SK-N-SH treated with all-trans-retinoic acid at 6 μM for 48 hours (cell line): ENCODE measurements at regions not wholly inside any gene's neighbourhood (a gene's known extent, or its start where the extent isn't known, plus 50 kb on each side); places are given as distances from the start of the nearest gene placed in this dataset.

Source experiments
- ATAC-seq: fragments of 200-7000 bp; cut with Tn5 transposase; 3 replicates; pipeline ENCODE4 v1.9.1; 2020; ENCODE audit warnings: mild to moderate bottlenecking, moderate library complexity
- ARNTL ChIP-seq: fragments of 450-650 bp; formaldehyde crosslinking; IDR thresholded peaks from 2 replicates; pipeline ENCODE4 v1.5.0; 2020; ENCODE audit warnings: low read depth, mild to moderate bottlenecking, moderate library complexity, borderline replicate concordance
- BACH2 ChIP-seq: fragments of 250-450 bp; sonication (Bioruptor Pico); IDR thresholded peaks from 2 replicates; pipeline ENCODE4 v1.9.0; 2021; ENCODE audit warnings: mild to moderate bottlenecking, borderline replicate concordance
- CSDC2 ChIP-seq: fragments of 250-450 bp; sonication (Bioruptor Pico); IDR thresholded peaks from 2 replicates; pipeline ENCODE4 v1.5.0; 2020; ENCODE audit warnings: mild to moderate bottlenecking, moderate library complexity
- CSRNP3 ChIP-seq: fragments of 250-450 bp; sonication (Bioruptor Pico); IDR thresholded peaks from 2 replicates; pipeline ENCODE4 v1.5.1; 2021; ENCODE audit warnings: mild to moderate bottlenecking, moderate library complexity
- ESRRG ChIP-seq: fragments of 250-450 bp; sonication (Bioruptor Pico); IDR thresholded peaks from 2 replicates; pipeline ENCODE4 v1.6.1; 2021; ENCODE audit warnings: mild to moderate bottlenecking
- GLIS3 ChIP-seq: fragments of 250-450 bp; sonication (Bioruptor Pico); IDR thresholded peaks from 2 replicates; pipeline ENCODE4 v1.5.0; 2020; ENCODE audit warnings: mild to moderate bottlenecking, moderate library complexity
- ISL1 ChIP-seq: fragments of 250-450 bp; sonication (Bioruptor Pico); IDR thresholded peaks from 2 replicates; pipeline ENCODE4 v2.1.2; 2022; ENCODE audit warnings: mild to moderate bottlenecking, moderate library complexity
- OSR1 ChIP-seq: fragments of 250-450 bp; sonication (Bioruptor Pico); IDR thresholded peaks from 2 replicates; pipeline ENCODE4 v1.8.0; 2022; ENCODE audit warnings: moderate library complexity, mild to moderate bottlenecking, inconsistent platforms
- PPARA ChIP-seq: fragments of 250-450 bp; sonication (Bioruptor Pico); IDR thresholded peaks from 2 replicates; pipeline ENCODE4 v1.5.0; 2020; ENCODE audit warnings: mild to moderate bottlenecking, borderline replicate concordance
- RARB ChIP-seq: fragments of 250-450 bp; sonication (Bioruptor Pico); IDR thresholded peaks from 2 replicates; pipeline ENCODE4 v1.8.0; 2021; ENCODE audit warnings: mild to moderate bottlenecking, moderate library complexity
- SNAI2 ChIP-seq: fragments of 250-450 bp; sonication (Bioruptor Pico); IDR thresholded peaks from 2 replicates; pipeline ENCODE4 v1.5.0; 2020; ENCODE audit warnings: mild to moderate bottlenecking, moderate library complexity
- TCF4 ChIP-seq: fragments of 250-450 bp; sonication (Bioruptor Pico); IDR thresholded peaks from 2 replicates; pipeline ENCODE4 v1.8.0; 2021; ENCODE audit warnings: mild to moderate bottlenecking, moderate library complexity, borderline replicate concordance
- TOX ChIP-seq: fragments of 250-450 bp; sonication (Bioruptor Pico); IDR thresholded peaks from 2 replicates; pipeline ENCODE4 v1.8.0; 2021; ENCODE audit warnings: mild to moderate bottlenecking, moderate library complexity, borderline replicate concordance
- TSHZ2 ChIP-seq: fragments of 250-450 bp; sonication (Bioruptor Pico); IDR thresholded peaks from 2 replicates; pipeline ENCODE4 v1.5.0; 2020; ENCODE audit warnings: mild to moderate bottlenecking, moderate library complexity
- ZC3H10 ChIP-seq: fragments of 250-450 bp; sonication (Bioruptor Pico); IDR thresholded peaks from 2 replicates; pipeline ENCODE4 v1.5.1; 2021; ENCODE audit warnings: mild to moderate bottlenecking, moderate library complexity
- ZFP30 ChIP-seq: fragments of 450-650 bp; formaldehyde crosslinking; IDR thresholded peaks from 2 replicates; pipeline ENCODE4 v1.5.0; 2022; ENCODE audit warnings: mild to moderate bottlenecking, moderate library complexity
- ZNF565 ChIP-seq: fragments of 450-650 bp; formaldehyde crosslinking; conservative IDR thresholded peaks from 2 replicates; pipeline ENCODE4 v1.5.0; 2020; ENCODE audit warnings: low read depth, mild to moderate bottlenecking, moderate library complexity
- ZNF70 ChIP-seq: fragments of 450-650 bp; formaldehyde crosslinking; IDR thresholded peaks from 2 replicates; pipeline ENCODE4 v1.5.0; 2020; ENCODE audit warnings: mild to moderate bottlenecking, moderate library complexity
- TF ChIP-seq, protein P1 (sequence below): fragments of 250-450 bp; sonication (Bioruptor Pico); IDR thresholded peaks from 2 replicates; pipeline ENCODE4 v1.8.0; 2020; ENCODE audit warnings: mild to moderate bottlenecking, moderate library complexity, borderline replicate concordance
- TF ChIP-seq, protein P2 (sequence below): fragments of 250-450 bp; sonication (Bioruptor Pico); IDR thresholded peaks from 2 replicates; pipeline ENCODE4 v1.5.1; 2020; ENCODE audit warnings: low read depth, mild to moderate bottlenecking, moderate library complexity
- TF ChIP-seq, protein P3 (sequence below): fragments of 250-450 bp; sonication (Bioruptor Pico); IDR thresholded peaks from 2 replicates; pipeline ENCODE4 v1.8.0; 2021; ENCODE audit warnings: low read depth, mild to moderate bottlenecking, moderate library complexity, borderline replicate concordance

DNA sequence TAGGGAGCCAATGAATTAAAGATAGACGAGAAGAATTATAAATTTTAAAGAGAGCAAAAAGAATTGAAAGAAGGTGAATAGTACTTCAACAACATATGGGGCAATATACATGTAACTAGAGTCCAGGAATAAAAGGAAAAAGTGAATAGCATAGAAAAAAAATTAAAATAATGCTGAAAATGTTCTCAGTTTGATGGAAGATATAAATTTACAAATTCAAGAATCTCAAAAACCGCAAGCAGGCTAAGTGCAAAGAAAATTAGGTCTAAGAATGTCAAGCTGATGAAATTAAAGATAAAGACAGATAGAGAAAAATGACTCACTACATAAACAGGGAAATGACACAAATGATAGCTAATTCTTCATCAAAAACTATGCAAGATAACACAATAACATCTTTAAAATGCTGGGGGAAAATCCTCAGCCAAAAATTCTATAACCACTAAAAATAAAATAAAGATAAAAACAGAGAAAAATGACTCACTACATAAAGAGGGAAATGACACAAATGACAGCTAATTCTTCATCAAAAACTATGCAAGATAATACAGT lies 326.3 kb downstream of the TBX15 start:
- TF ChIP-seq ISL1 (CRISPR knock-in tag) (peak; percentile 83), GLIS3 (CRISPR knock-in tag) (no peak)
- TF ChIP-seq, all 23 proteins: peak for 1
- peak; percentile 24; the same call in 2 of the 3 replicates for ATAC-seq

DNA sequence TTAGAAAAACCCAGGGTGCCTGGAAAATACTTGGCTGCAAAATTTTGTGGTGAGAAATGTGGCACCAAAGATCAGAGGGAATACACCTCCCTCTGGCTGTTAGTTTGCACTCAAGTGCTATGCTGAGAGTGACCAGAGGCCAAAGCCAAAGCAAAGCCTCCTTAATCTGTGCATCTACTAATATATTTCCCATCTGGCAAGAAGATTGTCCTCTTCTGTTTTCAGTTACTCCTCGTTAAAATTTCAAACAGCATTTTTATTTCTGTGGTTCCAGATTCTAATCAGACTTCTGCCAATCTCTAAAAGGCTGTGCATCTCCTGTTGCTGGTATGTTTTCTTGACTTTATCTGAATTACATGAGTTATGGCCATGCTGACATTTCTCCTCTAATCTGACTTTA lies 327.4 kb downstream of the TBX15 start:
- TF ChIP-seq ZNF70 (CRISPR knock-in tag) (no peak), SNAI2 (CRISPR knock-in tag) (no peak), CSRNP3 (CRISPR knock-in tag) (no peak), TOX (no peak), TCF4 (CRISPR knock-in tag) (no peak)

GRCh38 chr1:118659646-118660045 lies 328.5 kb downstream of the TBX15 start:
- TF ChIP-seq TSHZ2, result no peak
- TF ChIP-seq ARNTL (CRISPR knock-in tag), result no peak
- TF ChIP-seq ESRRG (CRISPR knock-in tag), result no peak
- TF ChIP-seq PPARA, result no peak
- TF ChIP-seq, protein P1, sequence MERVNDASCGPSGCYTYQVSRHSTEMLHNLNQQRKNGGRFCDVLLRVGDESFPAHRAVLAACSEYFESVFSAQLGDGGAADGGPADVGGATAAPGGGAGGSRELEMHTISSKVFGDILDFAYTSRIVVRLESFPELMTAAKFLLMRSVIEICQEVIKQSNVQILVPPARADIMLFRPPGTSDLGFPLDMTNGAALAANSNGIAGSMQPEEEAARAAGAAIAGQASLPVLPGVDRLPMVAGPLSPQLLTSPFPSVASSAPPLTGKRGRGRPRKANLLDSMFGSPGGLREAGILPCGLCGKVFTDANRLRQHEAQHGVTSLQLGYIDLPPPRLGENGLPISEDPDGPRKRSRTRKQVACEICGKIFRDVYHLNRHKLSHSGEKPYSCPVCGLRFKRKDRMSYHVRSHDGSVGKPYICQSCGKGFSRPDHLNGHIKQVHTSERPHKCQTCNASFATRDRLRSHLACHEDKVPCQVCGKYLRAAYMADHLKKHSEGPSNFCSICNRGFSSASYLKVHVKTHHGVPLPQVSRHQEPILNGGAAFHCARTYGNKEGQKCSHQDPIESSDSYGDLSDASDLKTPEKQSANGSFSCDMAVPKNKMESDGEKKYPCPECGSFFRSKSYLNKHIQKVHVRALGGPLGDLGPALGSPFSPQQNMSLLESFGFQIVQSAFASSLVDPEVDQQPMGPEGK (CRISPR knock-in tag), result no peak
- no peak for TF ChIP-seq BACH2 (CRISPR knock-in tag)
- TF ChIP-seq ZFP30, result no peak
- TF ChIP-seq, protein P2, sequence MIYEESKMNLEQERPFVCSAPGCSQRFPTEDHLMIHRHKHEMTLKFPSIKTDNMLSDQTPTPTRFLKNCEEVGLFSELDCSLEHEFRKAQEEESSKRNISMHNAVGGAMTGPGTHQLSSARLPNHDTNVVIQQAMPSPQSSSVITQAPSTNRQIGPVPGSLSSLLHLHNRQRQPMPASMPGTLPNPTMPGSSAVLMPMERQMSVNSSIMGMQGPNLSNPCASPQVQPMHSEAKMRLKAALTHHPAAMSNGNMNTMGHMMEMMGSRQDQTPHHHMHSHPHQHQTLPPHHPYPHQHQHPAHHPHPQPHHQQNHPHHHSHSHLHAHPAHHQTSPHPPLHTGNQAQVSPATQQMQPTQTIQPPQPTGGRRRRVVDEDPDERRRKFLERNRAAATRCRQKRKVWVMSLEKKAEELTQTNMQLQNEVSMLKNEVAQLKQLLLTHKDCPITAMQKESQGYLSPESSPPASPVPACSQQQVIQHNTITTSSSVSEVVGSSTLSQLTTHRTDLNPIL (CRISPR knock-in tag), result no peak
- TF ChIP-seq GLIS3 (CRISPR knock-in tag), result no peak
- TF ChIP-seq ZC3H10 (CRISPR knock-in tag), result no peak
- TF ChIP-seq SNAI2 (CRISPR knock-in tag), result no peak
- TF ChIP-seq CSDC2 (CRISPR knock-in tag), result no peak
- no peak for TF ChIP-seq CSRNP3 (CRISPR knock-in tag)

More for the DNA sequence above, 327.4 kb downstream of the TBX15 start:
- no peak for ATAC-seq

GRCh38 chr1:118650107-118650807 lies 337.9 kb downstream of the TBX15 start:
- no peak for ATAC-seq
- TF ChIP-seq OSR1 (CRISPR knock-in tag), result no peak
- no peak for TF ChIP-seq ZNF565 (CRISPR knock-in tag)
- TF ChIP-seq ISL1 (CRISPR knock-in tag), result no peak
- TF ChIP-seq, protein P2 (CRISPR knock-in tag), result no peak
- TF ChIP-seq RARB (CRISPR knock-in tag), result no peak
- TF ChIP-seq CSDC2 (CRISPR knock-in tag), result no peak
- no peak for TF ChIP-seq ZC3H10 (CRISPR knock-in tag)
- TF ChIP-seq CSRNP3 (CRISPR knock-in tag), result no peak
- no peak for TF ChIP-seq TOX
- TF ChIP-seq SNAI2 (CRISPR knock-in tag), result no peak
- TF ChIP-seq BACH2 (CRISPR knock-in tag), result no peak
- TF ChIP-seq, protein P3, sequence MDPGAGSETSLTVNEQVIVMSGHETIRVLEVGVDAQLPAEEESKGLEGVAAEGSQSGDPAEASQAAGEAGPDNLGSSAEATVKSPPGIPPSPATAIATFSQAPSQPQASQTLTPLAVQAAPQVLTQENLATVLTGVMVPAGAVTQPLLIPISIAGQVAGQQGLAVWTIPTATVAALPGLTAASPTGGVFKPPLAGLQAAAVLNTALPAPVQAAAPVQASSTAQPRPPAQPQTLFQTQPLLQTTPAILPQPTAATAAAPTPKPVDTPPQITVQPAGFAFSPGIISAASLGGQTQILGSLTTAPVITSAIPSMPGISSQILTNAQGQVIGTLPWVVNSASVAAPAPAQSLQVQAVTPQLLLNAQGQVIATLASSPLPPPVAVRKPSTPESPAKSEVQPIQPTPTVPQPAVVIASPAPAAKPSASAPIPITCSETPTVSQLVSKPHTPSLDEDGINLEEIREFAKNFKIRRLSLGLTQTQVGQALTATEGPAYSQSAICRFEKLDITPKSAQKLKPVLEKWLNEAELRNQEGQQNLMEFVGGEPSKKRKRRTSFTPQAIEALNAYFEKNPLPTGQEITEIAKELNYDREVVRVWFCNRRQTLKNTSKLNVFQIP (CRISPR knock-in tag), result no peak

More at GRCh38 chr1:118659646-118660045, 328.5 kb downstream of the TBX15 start:
- no peak for ATAC-seq
